GM23338 (cell line): ENCODE measurements at regions not wholly inside any gene's neighbourhood (a gene's known extent, or its start where the extent isn't known, plus 50 kb on each side); places are given as distances from the start of the nearest gene placed in this dataset.

ENCODE experiments used
- ATAC-seq: fragments of 200-7000 bp; cut with Tn5 transposase; 3 replicates; pipeline ENCODE4 v1.9.1; 2020
- DNase-seq: peaks from one replicate; pipeline ENCODE4 v3.0.0-alpha.2; 2015; ENCODE audit warnings: low spot score
- H2AFZ ChIP-seq: fragments of 200-600 bp; sonication (generic); 2 replicates; pipeline ENCODE4 v1.8.0; 2016; ENCODE audit warnings: antibody characterized with exemption, mild to moderate bottlenecking, moderate library complexity
- H3F3A ChIP-seq: fragments of 200-600 bp; sonication (generic); replicated peaks from 2 replicates; pipeline ENCODE4 v1.8.0; 2017; ENCODE audit warnings: antibody characterized with exemption, mixed run types, low read depth
- H3K27ac ChIP-seq: fragments of 200-600 bp; sonication (generic); 2 replicates; pipeline ENCODE4 v1.6.1; 2016; ENCODE audit warnings: low read depth
- H3K27me3 ChIP-seq: fragments of 200-600 bp; sonication (generic); 2 replicates; pipeline ENCODE4 v1.8.0; 2016; ENCODE audit warnings: mild to moderate bottlenecking, mixed run types, moderate library complexity; ENCODE audit not compliant: insufficient read depth
- H3K36me3 ChIP-seq: fragments of 200-600 bp; sonication (generic); 2 replicates; pipeline ENCODE4 v1.8.0; 2016; ENCODE audit warnings: mild to moderate bottlenecking; ENCODE audit not compliant: insufficient read depth
- H3K4me1 ChIP-seq: fragments of 200-600 bp; sonication (generic); 2 replicates; pipeline ENCODE4 v1.8.0; 2016; ENCODE audit warnings: mild to moderate bottlenecking, moderate library complexity; ENCODE audit not compliant: insufficient read depth
- H3K4me2 ChIP-seq: fragments of 200-600 bp; sonication (generic); 2 replicates; pipeline ENCODE4 v1.7.1; 2017; ENCODE audit warnings: mixed run types
- H3K4me3 ChIP-seq: fragments of 200-600 bp; sonication (generic); 2 replicates; pipeline ENCODE4 v1.6.1; 2016; ENCODE audit warnings: mixed run types
- H3K79me2 ChIP-seq: fragments of 200-600 bp; sonication (generic); replicated peaks from 2 replicates; pipeline ENCODE4 v1.8.0; 2017; ENCODE audit warnings: mild to moderate bottlenecking; ENCODE audit not compliant: insufficient read depth
- H3K9me2 ChIP-seq: fragments of 200-600 bp; sonication (generic); 2 replicates; pipeline ENCODE4 v1.8.0; 2017; ENCODE audit not compliant: insufficient read depth
- H4K20me1 ChIP-seq: fragments of 200-600 bp; sonication (generic); replicated peaks from 2 replicates; pipeline ENCODE4 v1.8.0; 2017; ENCODE audit warnings: mild to moderate bottlenecking; ENCODE audit not compliant: insufficient read depth
- H3K27ac Mint-ChIP-seq: 2 replicates; pipeline ENCODE4 v1.8.0; 2020; ENCODE audit warnings: inconsistent platforms, mild to moderate bottlenecking, moderate library complexity, mixed read lengths
- H3K27me3 Mint-ChIP-seq: 3 replicates; pipeline ENCODE4 v1.8.0; 2022; ENCODE audit warnings: low read depth, mild to moderate bottlenecking, moderate library complexity, mixed read lengths, inconsistent platforms; ENCODE audit not compliant: insufficient read depth, poor library complexity
- H3K36me3 Mint-ChIP-seq: 3 replicates; pipeline ENCODE4 v1.8.0; 2021; ENCODE audit warnings: low read depth, mild to moderate bottlenecking, inconsistent platforms, moderate library complexity, mixed read lengths
- H3K4me1 Mint-ChIP-seq: 3 replicates; pipeline ENCODE4 v1.8.0; 2020; ENCODE audit warnings: mild to moderate bottlenecking, inconsistent platforms, mixed read lengths
- H3K4me3 Mint-ChIP-seq: 3 replicates; pipeline ENCODE4 v1.8.0; 2021; ENCODE audit warnings: moderate library complexity, mild to moderate bottlenecking, inconsistent platforms, mixed read lengths
- H3K9me3 Mint-ChIP-seq: 3 replicates; pipeline ENCODE4 v1.8.0; 2020; ENCODE audit warnings: moderate library complexity, mild to moderate bottlenecking, inconsistent platforms, mixed read lengths
- EZH2 ChIP-seq: fragments of 200-600 bp; sonication (generic); IDR thresholded peaks from one replicate; pipeline ENCODE4 v1.8.0; 2017; ENCODE audit warnings: antibody characterized with exemption, mild to moderate bottlenecking, low read depth; ENCODE audit not compliant: unreplicated experiment
- EZH2phosphoT487 ChIP-seq: fragments of 200-600 bp; sonication (generic); IDR thresholded peaks from one replicate; pipeline ENCODE4 v1.8.1; 2018; ENCODE audit warnings: antibody characterized with exemption; ENCODE audit not compliant: unreplicated experiment
- STAT1 ChIP-seq: IDR thresholded peaks from one replicate; pipeline ENCODE4 v1.6.1; 2016; ENCODE audit warnings: antibody characterized with exemption; ENCODE audit not compliant: unreplicated experiment
- TF ChIP-seq, protein P1 (sequence below): fragments of 250-450 bp; sonication (Bioruptor Pico); IDR thresholded peaks from 2 replicates; pipeline ENCODE4 v1.5.0; 2020; ENCODE audit warnings: mild to moderate bottlenecking, moderate library complexity
- TF ChIP-seq, protein P2 (sequence below): IDR thresholded peaks from 2 replicates; pipeline ENCODE4 v1.6.1; 2016; ENCODE audit warnings: antibody characterized with exemption
- TF ChIP-seq, protein P3 (sequence below): IDR thresholded peaks from one replicate; pipeline ENCODE4 v1.6.1; 2018; ENCODE audit warnings: antibody characterized with exemption; ENCODE audit not compliant: unreplicated experiment

DNA sequence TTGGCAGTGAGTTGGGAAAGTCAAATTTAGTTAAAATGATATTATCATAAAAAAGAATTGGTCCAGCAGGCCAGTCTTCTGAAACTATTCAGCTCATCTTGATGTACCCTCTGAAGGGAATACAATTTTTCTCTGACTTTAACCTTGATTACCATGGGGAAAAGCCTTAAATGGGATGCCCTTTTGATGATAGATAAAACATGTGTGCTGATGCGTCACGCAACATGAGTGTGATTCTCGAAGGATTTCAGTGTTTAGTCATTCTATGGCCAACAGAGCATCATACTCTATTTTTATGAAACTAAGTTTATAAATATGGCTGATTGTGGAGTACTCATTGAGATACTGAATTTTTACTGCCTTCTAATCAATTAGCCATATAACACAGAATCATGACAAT lies 171.5 kb downstream of the ZNF281 start (continued):
- TF ChIP-seq, protein P1, sequence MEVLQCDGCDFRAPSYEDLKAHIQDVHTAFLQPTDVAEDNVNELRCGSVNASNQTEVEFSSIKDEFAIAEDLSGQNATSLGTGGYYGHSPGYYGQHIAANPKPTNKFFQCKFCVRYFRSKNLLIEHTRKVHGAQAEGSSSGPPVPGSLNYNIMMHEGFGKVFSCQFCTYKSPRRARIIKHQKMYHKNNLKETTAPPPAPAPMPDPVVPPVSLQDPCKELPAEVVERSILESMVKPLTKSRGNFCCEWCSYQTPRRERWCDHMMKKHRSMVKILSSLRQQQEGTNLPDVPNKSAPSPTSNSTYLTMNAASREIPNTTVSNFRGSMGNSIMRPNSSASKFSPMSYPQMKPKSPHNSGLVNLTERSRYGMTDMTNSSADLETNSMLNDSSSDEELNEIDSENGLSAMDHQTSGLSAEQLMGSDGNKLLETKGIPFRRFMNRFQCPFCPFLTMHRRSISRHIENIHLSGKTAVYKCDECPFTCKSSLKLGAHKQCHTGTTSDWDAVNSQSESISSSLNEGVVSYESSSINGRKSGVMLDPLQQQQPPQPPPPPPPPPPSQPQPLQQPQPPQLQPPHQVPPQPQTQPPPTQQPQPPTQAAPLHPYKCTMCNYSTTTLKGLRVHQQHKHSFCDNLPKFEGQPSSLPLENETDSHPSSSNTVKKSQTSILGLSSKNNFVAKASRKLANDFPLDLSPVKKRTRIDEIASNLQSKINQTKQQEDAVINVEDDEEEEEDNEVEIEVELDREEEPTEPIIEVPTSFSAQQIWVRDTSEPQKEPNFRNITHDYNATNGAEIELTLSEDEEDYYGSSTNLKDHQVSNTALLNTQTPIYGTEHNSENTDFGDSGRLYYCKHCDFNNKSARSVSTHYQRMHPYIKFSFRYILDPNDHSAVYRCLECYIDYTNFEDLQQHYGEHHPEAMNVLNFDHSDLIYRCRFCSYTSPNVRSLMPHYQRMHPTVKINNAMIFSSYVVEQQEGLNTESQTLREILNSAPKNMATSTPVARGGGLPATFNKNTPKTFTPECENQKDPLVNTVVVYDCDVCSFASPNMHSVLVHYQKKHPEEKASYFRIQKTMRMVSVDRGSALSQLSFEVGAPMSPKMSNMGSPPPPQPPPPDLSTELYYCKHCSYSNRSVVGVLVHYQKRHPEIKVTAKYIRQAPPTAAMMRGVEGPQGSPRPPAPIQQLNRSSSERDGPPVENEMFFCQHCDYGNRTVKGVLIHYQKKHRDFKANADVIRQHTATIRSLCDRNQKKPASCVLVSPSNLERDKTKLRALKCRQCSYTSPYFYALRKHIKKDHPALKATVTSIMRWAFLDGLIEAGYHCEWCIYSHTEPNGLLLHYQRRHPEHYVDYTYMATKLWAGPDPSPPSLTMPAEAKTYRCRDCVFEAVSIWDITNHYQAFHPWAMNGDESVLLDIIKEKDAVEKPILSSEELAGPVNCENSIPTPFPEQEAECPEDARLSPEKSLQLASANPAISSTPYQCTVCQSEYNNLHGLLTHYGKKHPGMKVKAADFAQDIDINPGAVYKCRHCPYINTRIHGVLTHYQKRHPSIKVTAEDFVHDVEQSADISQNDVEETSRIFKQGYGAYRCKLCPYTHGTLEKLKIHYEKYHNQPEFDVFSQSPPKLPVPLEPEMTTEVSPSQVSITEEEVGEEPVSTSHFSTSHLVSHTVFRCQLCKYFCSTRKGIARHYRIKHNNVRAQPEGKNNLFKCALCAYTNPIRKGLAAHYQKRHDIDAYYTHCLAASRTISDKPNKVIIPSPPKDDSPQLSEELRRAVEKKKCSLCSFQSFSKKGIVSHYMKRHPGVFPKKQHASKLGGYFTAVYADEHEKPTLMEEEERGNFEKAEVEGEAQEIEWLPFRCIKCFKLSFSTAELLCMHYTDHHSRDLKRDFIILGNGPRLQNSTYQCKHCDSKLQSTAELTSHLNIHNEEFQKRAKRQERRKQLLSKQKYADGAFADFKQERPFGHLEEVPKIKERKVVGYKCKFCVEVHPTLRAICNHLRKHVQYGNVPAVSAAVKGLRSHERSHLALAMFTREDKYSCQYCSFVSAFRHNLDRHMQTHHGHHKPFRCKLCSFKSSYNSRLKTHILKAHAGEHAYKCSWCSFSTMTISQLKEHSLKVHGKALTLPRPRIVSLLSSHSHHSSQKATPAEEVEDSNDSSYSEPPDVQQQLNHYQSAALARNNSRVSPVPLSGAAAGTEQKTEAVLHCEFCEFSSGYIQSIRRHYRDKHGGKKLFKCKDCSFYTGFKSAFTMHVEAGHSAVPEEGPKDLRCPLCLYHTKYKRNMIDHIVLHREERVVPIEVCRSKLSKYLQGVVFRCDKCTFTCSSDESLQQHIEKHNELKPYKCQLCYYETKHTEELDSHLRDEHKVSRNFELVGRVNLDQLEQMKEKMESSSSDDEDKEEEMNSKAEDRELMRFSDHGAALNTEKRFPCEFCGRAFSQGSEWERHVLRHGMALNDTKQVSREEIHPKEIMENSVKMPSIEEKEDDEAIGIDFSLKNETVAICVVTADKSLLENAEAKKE (CRISPR knock-in tag): no peak
- TF ChIP-seq STAT1: no peak
- TF ChIP-seq EZH2phosphoT487: no peak

DNA sequence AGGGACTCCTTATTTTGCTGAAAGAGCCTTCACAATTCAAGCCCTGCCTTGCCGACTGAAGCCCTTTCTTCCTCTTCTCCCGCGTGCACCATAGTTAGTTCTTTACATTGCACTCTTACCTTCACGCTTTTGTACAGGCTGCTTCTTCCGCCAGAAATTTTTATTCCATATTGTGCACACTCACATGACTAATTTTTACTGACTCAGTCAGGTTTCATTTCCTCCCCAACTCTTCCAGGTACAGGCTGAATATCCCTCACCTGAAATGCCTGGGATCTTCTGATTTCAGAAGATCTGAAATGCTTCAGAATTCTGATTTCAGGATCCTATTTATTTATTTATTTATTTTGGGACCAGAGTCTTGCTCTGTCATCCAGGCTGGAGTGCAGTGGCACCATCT lies 172.8 kb downstream of the ZNF281 start:
- Histone ChIP-seq H3K4me2 (no peak overlapping the region), H4K20me1 (no peaks in the 10 kb centered on the region), H3K4me3 (no peak overlapping the region), H3K36me3 (no peaks in the 10 kb centered on the region), H3K9me2 (peaks cover 12% of the 10 kb centered on the region), H3F3A (no peaks in the 10 kb centered on the region), H2AFZ (no peak overlapping the region), H3K79me2 (no peaks in the 10 kb centered on the region), H3K4me1 (peaks cover 5% of the 10 kb centered on the region), H3K27me3 (no peaks in the 10 kb centered on the region), H3K27ac (no peak overlapping the region)
- no peaks in the 10 kb centered on the region for H3K36me3 Mint-ChIP-seq
- H3K27ac Mint-ChIP-seq: no peak overlapping the region
- no peaks in the 10 kb centered on the region for H3K9me3 Mint-ChIP-seq
- H3K4me1 Mint-ChIP-seq: peaks cover 4% of the 10 kb centered on the region; the same call in 1 of the 3 replicates
- no peak for ATAC-seq
- no peak overlapping the region for H3K4me3 Mint-ChIP-seq
- no peak for DNase-seq
- H3K27me3 Mint-ChIP-seq: no peaks in the 10 kb centered on the region
- TF ChIP-seq, protein P2, sequence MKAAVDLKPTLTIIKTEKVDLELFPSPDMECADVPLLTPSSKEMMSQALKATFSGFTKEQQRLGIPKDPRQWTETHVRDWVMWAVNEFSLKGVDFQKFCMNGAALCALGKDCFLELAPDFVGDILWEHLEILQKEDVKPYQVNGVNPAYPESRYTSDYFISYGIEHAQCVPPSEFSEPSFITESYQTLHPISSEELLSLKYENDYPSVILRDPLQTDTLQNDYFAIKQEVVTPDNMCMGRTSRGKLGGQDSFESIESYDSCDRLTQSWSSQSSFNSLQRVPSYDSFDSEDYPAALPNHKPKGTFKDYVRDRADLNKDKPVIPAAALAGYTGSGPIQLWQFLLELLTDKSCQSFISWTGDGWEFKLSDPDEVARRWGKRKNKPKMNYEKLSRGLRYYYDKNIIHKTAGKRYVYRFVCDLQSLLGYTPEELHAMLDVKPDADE: no peak
- TF ChIP-seq EZH2: no peak
- TF ChIP-seq STAT1: no peak
- TF ChIP-seq, protein P3, sequence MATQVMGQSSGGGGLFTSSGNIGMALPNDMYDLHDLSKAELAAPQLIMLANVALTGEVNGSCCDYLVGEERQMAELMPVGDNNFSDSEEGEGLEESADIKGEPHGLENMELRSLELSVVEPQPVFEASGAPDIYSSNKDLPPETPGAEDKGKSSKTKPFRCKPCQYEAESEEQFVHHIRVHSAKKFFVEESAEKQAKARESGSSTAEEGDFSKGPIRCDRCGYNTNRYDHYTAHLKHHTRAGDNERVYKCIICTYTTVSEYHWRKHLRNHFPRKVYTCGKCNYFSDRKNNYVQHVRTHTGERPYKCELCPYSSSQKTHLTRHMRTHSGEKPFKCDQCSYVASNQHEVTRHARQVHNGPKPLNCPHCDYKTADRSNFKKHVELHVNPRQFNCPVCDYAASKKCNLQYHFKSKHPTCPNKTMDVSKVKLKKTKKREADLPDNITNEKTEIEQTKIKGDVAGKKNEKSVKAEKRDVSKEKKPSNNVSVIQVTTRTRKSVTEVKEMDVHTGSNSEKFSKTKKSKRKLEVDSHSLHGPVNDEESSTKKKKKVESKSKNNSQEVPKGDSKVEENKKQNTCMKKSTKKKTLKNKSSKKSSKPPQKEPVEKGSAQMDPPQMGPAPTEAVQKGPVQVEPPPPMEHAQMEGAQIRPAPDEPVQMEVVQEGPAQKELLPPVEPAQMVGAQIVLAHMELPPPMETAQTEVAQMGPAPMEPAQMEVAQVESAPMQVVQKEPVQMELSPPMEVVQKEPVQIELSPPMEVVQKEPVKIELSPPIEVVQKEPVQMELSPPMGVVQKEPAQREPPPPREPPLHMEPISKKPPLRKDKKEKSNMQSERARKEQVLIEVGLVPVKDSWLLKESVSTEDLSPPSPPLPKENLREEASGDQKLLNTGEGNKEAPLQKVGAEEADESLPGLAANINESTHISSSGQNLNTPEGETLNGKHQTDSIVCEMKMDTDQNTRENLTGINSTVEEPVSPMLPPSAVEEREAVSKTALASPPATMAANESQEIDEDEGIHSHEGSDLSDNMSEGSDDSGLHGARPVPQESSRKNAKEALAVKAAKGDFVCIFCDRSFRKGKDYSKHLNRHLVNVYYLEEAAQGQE: no peak
- TF ChIP-seq EZH2phosphoT487: no peak
